ENCODE measurements at regions not wholly inside any gene's neighbourhood (a gene's known extent, or its start where the extent isn't known, plus 50 kb on each side); places are given as distances from the start of the nearest gene placed in this dataset.
A peak's percentile ranks its signal among the peaks of the same experiment; 100 is the strongest.

GRCh38 chr11:103530257-103530656 lies 421.0 kb downstream of the DYNC2H1 start:
- Histone ChIP-seq H3K27me3 (replicated peaks) (no peaks in the 10 kb centered on the region), H3K27ac (peak overlapping the region; percentile 55), H3K4me3 (ENCODE audit: low read depth, low read length) (no peak overlapping the region), H3K36me3 (replicated peaks) (no peaks in the 10 kb centered on the region)
- TF ChIP-seq CTCF (IDR thresholded peaks at IDR 0.05; ENCODE audit: low read depth, low read length, missing control alignments) = no peak
- peak; percentile 59 for DNase-seq
- in situ Hi-C loops (cut with HindIII; ENCODE audit: low pct_ligation_motif_present, low sequenced_read_pairs) = no loop called here

- peak; percentile 67 for DNase-seq
- H3K36me3 ChIP-seq (replicated peaks) = no peaks in the 10 kb centered on the region
- H3K4me3 ChIP-seq (ENCODE audit: low read depth, low read length) = no peak overlapping the region
- H3K27me3 ChIP-seq (replicated peaks) = no peaks in the 10 kb centered on the region
- TF ChIP-seq CTCF (IDR thresholded peaks at IDR 0.05; ENCODE audit: low read depth, low read length, missing control alignments) = no peak
- peak overlapping the region; percentile 66 for H3K27ac ChIP-seq
- in situ Hi-C loops (cut with HindIII; ENCODE audit: low pct_ligation_motif_present, low sequenced_read_pairs) = no loop called here
Measured at GRCh38 chr11:103532133-103532788, 423.0 kb downstream of the DYNC2H1 start.

GRCh38 chr11:103534191-103534590 lies 425.0 kb downstream of the DYNC2H1 start:
- TF ChIP-seq CTCF (IDR thresholded peaks at IDR 0.05; ENCODE audit: low read depth, low read length, missing control alignments) = no peak
- H3K27me3 ChIP-seq (replicated peaks) = no peaks in the 10 kb centered on the region
- H3K27ac ChIP-seq = no peak overlapping the region
- DNase-seq = no peak
- in situ Hi-C loops (cut with HindIII; ENCODE audit: low pct_ligation_motif_present, low sequenced_read_pairs) = no loop called here
- H3K4me3 ChIP-seq (ENCODE audit: low read depth, low read length) = no peak overlapping the region
- H3K36me3 ChIP-seq (replicated peaks) = no peaks in the 10 kb centered on the region

- Histone ChIP-seq H3K27ac (no peak overlapping the region), H3K4me3 (ENCODE audit: low read depth, low read length) (no peak overlapping the region), H3K36me3 (replicated peaks) (no peaks in the 10 kb centered on the region), H3K27me3 (replicated peaks) (no peaks in the 10 kb centered on the region)
- in situ Hi-C loops (cut with HindIII; ENCODE audit: low pct_ligation_motif_present, low sequenced_read_pairs) = no loop called here
- TF ChIP-seq CTCF (IDR thresholded peaks at IDR 0.05; ENCODE audit: low read depth, low read length, missing control alignments) = no peak
- no peak for DNase-seq
Measured at GRCh38 chr11:103534959-103535358, 425.7 kb downstream of the DYNC2H1 start.

GRCh38 chr11:103536335-103536722 lies 427.1 kb downstream of the DYNC2H1 start:
- DNase-seq = no peak
- Histone ChIP-seq H3K4me3 (ENCODE audit: low read depth, low read length) (no peak overlapping the region), H3K36me3 (replicated peaks) (no peaks in the 10 kb centered on the region), H3K27ac (no peak overlapping the region), H3K27me3 (replicated peaks) (no peaks in the 10 kb centered on the region)
- in situ Hi-C loops (cut with HindIII; ENCODE audit: low pct_ligation_motif_present, low sequenced_read_pairs) = no loop called here
- TF ChIP-seq CTCF (IDR thresholded peaks at IDR 0.05; ENCODE audit: low read depth, low read length, missing control alignments) = no peak

- in situ Hi-C loops (cut with HindIII; ENCODE audit: low pct_ligation_motif_present, low sequenced_read_pairs) = no loop called here
- peak; percentile 66 for TF ChIP-seq CTCF (IDR thresholded peaks at IDR 0.05; ENCODE audit: low read depth, low read length, missing control alignments)
- H3K27me3 ChIP-seq (replicated peaks) = no peaks in the 10 kb centered on the region
- no peak overlapping the region for H3K4me3 ChIP-seq (ENCODE audit: low read depth, low read length)
- H3K27ac ChIP-seq = no peak overlapping the region
- no peaks in the 10 kb centered on the region for H3K36me3 ChIP-seq (replicated peaks)
- DNase-seq = peak; percentile 76
Measured at GRCh38 chr11:103537904-103538502, 428.8 kb downstream of the DYNC2H1 start.
